ENCODE measurements at regions not wholly inside any gene's neighbourhood (a gene's known extent, or its start where the extent isn't known, plus 50 kb on each side); places are given as distances from the start of the nearest gene placed in this dataset.

DNA sequence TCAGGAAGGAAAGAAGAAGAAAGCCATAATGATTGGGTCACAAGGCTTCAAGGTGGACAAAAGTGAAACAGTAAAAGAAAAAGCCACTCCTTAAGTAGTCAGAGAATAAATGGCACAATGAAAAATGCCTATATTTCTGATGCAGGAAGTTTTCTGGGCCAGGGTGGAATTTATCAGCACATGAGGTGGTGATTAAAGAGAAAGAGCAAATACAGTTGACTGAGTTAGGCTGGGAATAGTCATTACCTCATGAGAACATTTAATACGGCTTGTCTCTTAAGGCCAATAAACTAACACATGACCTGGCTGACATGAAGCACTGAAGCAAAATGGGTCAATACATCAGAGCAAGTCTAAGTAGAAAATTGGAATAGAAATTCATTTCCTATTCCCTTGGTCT, 499.7 kb downstream of the TMTC2 start:
- ChIA-PET CTCF (no interaction called here), POLR2A (no interaction called here)
- DNase-seq (ENCODE audit: extremely low spot score) = no peak
- TF ChIP-seq TARDBP (IDR thresholded peaks at IDR 0.05) (no peak), FOXA1 (IDR thresholded peaks at IDR 0.05) (no peak), ARNT (IDR thresholded peaks at IDR 0.05) (no peak), SUZ12 (IDR thresholded peaks at IDR 0.05) (no peak), ZNF384 (IDR thresholded peaks at IDR 0.05) (no peak), CTBP1 (IDR thresholded peaks at IDR 0.05; ENCODE audit: borderline replicate concordance) (no peak), FOXK2 (IDR thresholded peaks at IDR 0.05) (no peak), PKNOX1 (IDR thresholded peaks at IDR 0.05) (no peak), LEF1 (IDR thresholded peaks at IDR 0.05; ENCODE audit: borderline replicate concordance) (no peak)

DNA sequence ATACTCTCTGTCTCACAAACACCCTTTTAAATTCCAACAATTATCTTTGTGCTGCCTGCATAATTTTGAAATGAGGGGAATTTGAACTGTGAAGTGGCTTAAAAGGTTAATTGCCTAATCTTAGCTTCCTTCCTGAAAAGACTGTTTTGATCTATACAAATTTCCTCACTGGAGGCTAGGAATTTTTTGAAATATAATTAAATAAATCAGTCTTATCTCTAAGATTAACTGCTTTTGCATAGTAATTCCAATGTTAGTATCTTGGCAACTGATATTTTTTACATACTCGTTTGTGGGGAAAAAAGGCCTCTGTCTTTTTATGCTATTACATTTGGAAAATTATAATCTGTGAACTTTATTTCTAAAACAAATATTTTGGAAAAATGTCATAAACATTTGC, 498.5 kb downstream of the TMTC2 start:
- ChIA-PET CTCF (no interaction called here), POLR2A (no interaction called here)
- DNase-seq (ENCODE audit: extremely low spot score) = no peak
- no peak for TF ChIP-seq FOXK2 (IDR thresholded peaks at IDR 0.05)
